H1 (cell line): ENCODE measurements at regions not wholly inside any gene's neighbourhood (a gene's known extent, or its start where the extent isn't known, plus 50 kb on each side); places are given as distances from the start of the nearest gene placed in this dataset.

Experiments used
- CTCF ChIA-PET: fragments of 300-600 bp; sonication (Branson Sonifier 250); formaldehyde crosslinking; loops from one replicate; lab custom pipeline; 2021; ENCODE audit not compliant: partially characterized antibody; lab: Charles Lee
- POLR2A ChIA-PET: fragments of 300-600 bp; sonication (Branson Sonifier 250); formaldehyde crosslinking; loops from one replicate; lab custom pipeline; 2021; ENCODE audit warnings: inconsistent platforms; ENCODE audit not compliant: partially characterized antibody; lab: Charles Lee
- DNase-seq, 2 experiments: peaks; one replicate each; pipeline versions ENCODE4 v3.0.0 to v3.0.0-alpha.2; 2010 to 2022; ENCODE audit warnings: low spot score in 2 of 2, low read depth in 1 of 2, mixed read lengths in 1 of 2
- FAIRE-seq: peaks from 2 replicates; lab custom pipeline; 2011; peaks lifted over from hg19 to GRCh38; lab: Jason Lieb, UNC
- H2AFZ ChIP-seq: 2 replicates; pipeline ENCODE4 v1.8.1; 2012; ENCODE audit warnings: low read length, inconsistent platforms
- H2AK5ac ChIP-seq: 2 replicates; pipeline ENCODE4 v1.6.1; 2013; ENCODE audit warnings: low read depth, low read length
- H2BK120ac ChIP-seq: replicated peaks from 2 replicates; pipeline ENCODE3; 2013; ENCODE audit warnings: low read depth, low read length, inconsistent platforms
- H2BK12ac ChIP-seq: 2 replicates; pipeline ENCODE4 v1.6.1; 2013; ENCODE audit warnings: low read depth, low read length
- H2BK15ac ChIP-seq: 2 replicates; pipeline ENCODE4 v1.6.1; 2013; ENCODE audit warnings: low read length
- H2BK20ac ChIP-seq: 2 replicates; pipeline ENCODE4 v1.6.1; 2013; ENCODE audit warnings: low read length
- H2BK5ac ChIP-seq: 2 replicates; pipeline ENCODE4 v1.6.1; 2013; ENCODE audit warnings: low read depth, low read length
- H3K14ac ChIP-seq: 2 replicates; pipeline ENCODE4 v1.6.1; 2013; ENCODE audit warnings: inconsistent platforms; ENCODE audit not compliant: insufficient read length
- H3K18ac ChIP-seq: 2 replicates; pipeline ENCODE4 v1.6.1; 2013; ENCODE audit warnings: low read length; ENCODE audit errors: extremely low read depth
- H3K23ac ChIP-seq: 2 replicates; pipeline ENCODE4 v1.6.1; 2013; ENCODE audit warnings: inconsistent platforms; ENCODE audit not compliant: insufficient read length
- H3K23me2 ChIP-seq: 2 replicates; pipeline ENCODE4 v1.6.1; 2013; ENCODE audit warnings: low read depth, low read length
- H3K27ac ChIP-seq: 2 replicates; pipeline ENCODE4 v1.6.1; 2011; ENCODE audit warnings: low read depth, low read length, inconsistent platforms
- H3K27me3 ChIP-seq, 4 experiments: replicated peaks in 1 of 4; 1 replicate in 1 of 4; 2 replicates in 3 of 4; pipeline versions ENCODE4 v1.6.1 to v1.8.1; 2011 to 2013; ENCODE audit warnings: low read length in 3 of 4, mild to moderate bottlenecking in 3 of 4, inconsistent platforms in 2 of 4, mixed read lengths in 2 of 4, moderate library complexity in 1 of 4; ENCODE audit not compliant: control insufficient read depth in 3 of 4, insufficient read depth in 3 of 4; ENCODE audit errors: extremely low read depth in 1 of 4
- H3K36me3 ChIP-seq, 4 experiments: 2 replicates each; pipeline versions ENCODE4 v1.6.1 to v1.8.1; 2011 to 2013; ENCODE audit warnings: mild to moderate bottlenecking in 4 of 4, low read length in 3 of 4, moderate library complexity in 2 of 4, control low read depth in 1 of 4, inconsistent platforms in 1 of 4; ENCODE audit not compliant: insufficient read depth in 4 of 4, control insufficient read depth in 2 of 4
- H3K4ac ChIP-seq: replicated peaks from 2 replicates; pipeline ENCODE3; 2013; ENCODE audit warnings: low read length, low read depth, mixed read lengths, inconsistent platforms; ENCODE audit not compliant: insufficient read length
- H3K4me1 ChIP-seq, 4 experiments: replicated peaks in 1 of 4; 1 replicate in 1 of 4; 2 replicates in 3 of 4; pipeline versions ENCODE4 v1.6.1 to v1.8.1; 2011 to 2013; ENCODE audit warnings: low read length in 3 of 4, inconsistent platforms in 2 of 4, mixed read lengths in 1 of 4; ENCODE audit not compliant: insufficient read depth in 4 of 4, control insufficient read depth in 3 of 4
- H3K4me2 ChIP-seq, 2 experiments: 2 replicates each; pipeline versions ENCODE4 v1.6.1 to v1.8.1; 2011 to 2013; ENCODE audit warnings: low read depth in 2 of 2, low read length in 2 of 2, control low read depth in 1 of 2, inconsistent platforms in 1 of 2, mild to moderate bottlenecking in 1 of 2; ENCODE audit not compliant: insufficient read depth in 1 of 2
- H3K4me3 ChIP-seq, 4 experiments: fragments of 200-600, 300-600 bp in 1 of 4; sonication (generic), shearing (Covaris generic), sonication (Bioruptor Twin) in 1 of 4; 2 replicates each; pipeline versions ENCODE4 v1.5.1 to v1.8.1; 2011 to 2016; ENCODE audit warnings: low read length in 4 of 4, low read depth in 3 of 4, control low read depth in 2 of 4, inconsistent platforms in 2 of 4, mild to moderate bottlenecking in 2 of 4, mixed read lengths in 1 of 4, moderate library complexity in 1 of 4; ENCODE audit not compliant: insufficient read depth in 2 of 4; ENCODE audit errors: extremely low read depth in 1 of 4
- H3K56ac ChIP-seq: replicated peaks from 2 replicates; pipeline ENCODE3; 2013; ENCODE audit warnings: low read depth, mild to moderate bottlenecking, mixed read lengths, low read length, inconsistent platforms; ENCODE audit not compliant: insufficient read length
- H3K79me1 ChIP-seq: 2 replicates; pipeline ENCODE4 v1.6.1; 2013; ENCODE audit warnings: low read depth, low read length, control low read depth
- H3K79me2 ChIP-seq, 2 experiments: 2 replicates each; pipeline versions ENCODE4 v1.6.1 to v1.8.1; 2012 to 2013; ENCODE audit warnings: low read length in 2 of 2, mild to moderate bottlenecking in 2 of 2, inconsistent platforms in 1 of 2; ENCODE audit not compliant: insufficient read depth in 2 of 2, control insufficient read depth in 1 of 2
- H3K9ac ChIP-seq, 4 experiments: replicated peaks in 1 of 4; 1 replicate in 1 of 4; 2 replicates in 3 of 4; pipeline versions ENCODE4 v1.6.1 to v1.8.1; 2011 to 2013; ENCODE audit warnings: low read depth in 3 of 4, low read length in 3 of 4, control low read depth in 2 of 4, mild to moderate bottlenecking in 2 of 4, moderate library complexity in 2 of 4, inconsistent platforms in 1 of 4; ENCODE audit errors: extremely low read depth in 1 of 4
- H3K9me3 ChIP-seq, 2 experiments: 2 replicates each; pipeline versions ENCODE4 v1.6.1 to v1.8.1; 2012 to 2013; ENCODE audit warnings: mild to moderate bottlenecking in 2 of 2, moderate library complexity in 2 of 2, control low read depth in 1 of 2, inconsistent platforms in 1 of 2, low read depth in 1 of 2, low read length in 1 of 2, mixed read lengths in 1 of 2; ENCODE audit not compliant: insufficient read depth in 2 of 2
- H4K20me1 ChIP-seq, 2 experiments: replicated peaks in 1 of 2; 2 replicates each; pipeline versions ENCODE3 to v1.8.1; 2011 to 2013; ENCODE audit warnings: inconsistent platforms in 2 of 2, low read length in 2 of 2, mild to moderate bottlenecking in 1 of 2; ENCODE audit not compliant: insufficient read depth in 2 of 2, control insufficient read depth in 1 of 2
- H4K5ac ChIP-seq: 2 replicates; pipeline ENCODE4 v1.6.1; 2013; ENCODE audit warnings: low read length, low read depth, mixed read lengths, inconsistent platforms; ENCODE audit not compliant: insufficient read length
- H4K8ac ChIP-seq: 2 replicates; pipeline ENCODE4 v1.8.0; 2013; ENCODE audit warnings: mild to moderate bottlenecking, moderate library complexity, low read length, inconsistent platforms; ENCODE audit not compliant: insufficient read depth; ENCODE audit errors: extremely low read depth
- H4K91ac ChIP-seq: replicated peaks from 2 replicates; pipeline ENCODE3; 2013; ENCODE audit warnings: low read length, mixed read lengths, inconsistent platforms; ENCODE audit not compliant: insufficient read length
- BACH1 ChIP-seq: IDR thresholded peaks from 2 replicates; pipeline ENCODE4 v1.6.1; 2012; ENCODE audit warnings: low read length, improper control_type of control experiment
- WGBS, 2 experiments: shearing (Covaris generic) in 1 of 2; methylation state at CpG; one replicate each; pipeline versions ENCODE4 v1.1.6 to v1.1.7; 2013 to 2015; ENCODE audit warnings: low lambda C conversion rate in 2 of 2, mixed read lengths in 2 of 2, inconsistent platforms in 1 of 2, low coverage in 1 of 2, missing lambda C conversion rate in 1 of 2; ENCODE audit not compliant: insufficient replicate concordance in 2 of 2, insufficient coverage in 1 of 2, insufficient read length in 1 of 2; ENCODE audit errors: extremely low coverage in 1 of 2, missing lambda C conversion rate in 1 of 2; 5-methylcytosine and 5-hydroxymethylcytosine counted together

GRCh38 chr10:8321990-8322389 is 267.5 kb downstream of the GATA3 start:
- Histone ChIP-seq H4K5ac (no peak overlapping the region), H3K4me3 (no peak overlapping the region), H4K20me1 (no peaks in the 10 kb centered on the region), H3K4ac (no peak overlapping the region), H3K27me3 (no peaks in the 10 kb centered on the region), H2BK20ac (no peak overlapping the region), H3K14ac (no peak overlapping the region), H3K56ac (no peak overlapping the region), H3K79me2 (no peaks in the 10 kb centered on the region), H2BK15ac (no peak overlapping the region), H3K18ac (no peak overlapping the region), H3K9me3 (no peaks in the 10 kb centered on the region), H2BK12ac (no peak overlapping the region), H4K8ac (no peak overlapping the region), H2BK120ac (no peak overlapping the region), H4K91ac (no peak overlapping the region), H3K27ac (no peak overlapping the region), H2AFZ (no peak overlapping the region), H3K36me3 (no peaks in the 10 kb centered on the region), H3K23ac (no peak overlapping the region), H2AK5ac (no peak overlapping the region), H3K23me2 (no peaks in the 10 kb centered on the region), H3K4me1 (no peaks in the 10 kb centered on the region), H3K79me1 (no peaks in the 10 kb centered on the region), H2BK5ac (no peak overlapping the region), H3K4me2 (no peak overlapping the region), H3K9ac (no peak overlapping the region)
- CTCF ChIA-PET = interaction anchor here (0.6 kb wide), 1 partner anchor 9 kb away, joined by 3 read pairs; no protein-coding TSS in a partner anchor
- no peak for FAIRE-seq
- POLR2A ChIA-PET = no interaction called here
- no peak for DNase-seq
- 86% methylated on average over 2 of the region's 2 CpGs; no CpG with 5 or more reads in 1 of the 2 experiments for WGBS, 2 experiments
- no peak for TF ChIP-seq BACH1
